GM19240 (cell line): ENCODE measurements at regions not wholly inside any gene's neighbourhood (a gene's known extent, or its start where the extent isn't known, plus 50 kb on each side); places are given as distances from the start of the nearest gene placed in this dataset.

Source experiments
- DNase-seq: peaks from one replicate; pipeline ENCODE4 v3.0.0; 2011; ENCODE audit warnings: low spot score; ENCODE audit not compliant: insufficient read length

DNA sequence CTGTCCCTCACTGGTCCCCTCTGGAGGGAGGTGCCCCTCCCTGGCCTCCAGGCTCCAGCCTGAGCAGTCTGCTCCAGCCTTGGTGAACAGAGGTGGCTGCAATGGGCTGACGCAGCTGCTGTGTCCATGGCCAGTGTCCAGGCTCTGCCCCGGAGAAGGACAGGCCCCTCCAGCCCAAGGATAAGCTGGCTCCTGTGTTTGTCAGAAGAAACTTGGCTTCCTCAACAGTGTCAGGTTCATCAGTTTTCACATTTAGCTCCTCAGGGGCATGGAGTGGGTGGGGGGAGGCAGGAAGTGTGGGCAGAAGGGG lies 402.8 kb downstream of the MATN1 start:
- no peak for DNase-seq

DNA sequence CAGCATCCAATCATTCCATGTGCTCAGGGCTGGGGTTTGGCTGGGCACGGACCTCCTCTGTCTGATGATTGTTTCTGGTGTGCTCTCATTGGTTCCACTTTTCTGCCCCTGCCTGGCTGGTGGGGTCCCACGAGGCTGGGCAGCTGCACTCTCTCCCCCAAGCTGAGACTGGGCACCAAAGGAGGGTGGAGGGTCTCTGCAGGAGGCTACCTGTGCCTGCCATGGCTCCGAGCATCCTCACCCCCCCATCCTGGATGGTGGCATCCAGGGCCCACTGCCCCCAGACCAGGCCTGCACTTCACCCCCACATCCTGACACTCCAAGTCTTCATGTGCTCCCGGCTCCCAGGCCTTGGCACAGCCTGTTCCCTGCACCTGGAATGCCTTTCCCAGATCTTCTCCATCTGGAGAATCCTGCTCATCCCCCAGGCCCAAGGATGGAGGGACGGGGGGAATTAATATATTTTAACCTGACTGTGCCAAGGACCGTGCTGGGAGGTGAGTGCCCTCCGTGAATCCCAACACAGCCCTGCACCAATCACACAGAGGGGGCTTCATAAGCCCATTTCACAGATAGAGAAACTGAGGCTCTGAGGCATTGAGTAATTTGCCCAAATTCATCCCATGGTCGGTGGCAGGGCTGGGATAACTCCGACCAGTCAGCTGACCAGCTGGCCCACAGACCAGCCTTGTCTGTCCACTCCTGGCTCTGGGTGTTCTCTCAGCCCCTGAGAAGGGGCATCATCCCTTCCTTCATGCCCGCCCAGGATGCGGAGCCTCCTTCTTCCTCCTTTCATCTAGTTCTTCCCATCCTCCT lies 403.4 kb downstream of the MATN1 start:
- DNase-seq = no peak

DNA sequence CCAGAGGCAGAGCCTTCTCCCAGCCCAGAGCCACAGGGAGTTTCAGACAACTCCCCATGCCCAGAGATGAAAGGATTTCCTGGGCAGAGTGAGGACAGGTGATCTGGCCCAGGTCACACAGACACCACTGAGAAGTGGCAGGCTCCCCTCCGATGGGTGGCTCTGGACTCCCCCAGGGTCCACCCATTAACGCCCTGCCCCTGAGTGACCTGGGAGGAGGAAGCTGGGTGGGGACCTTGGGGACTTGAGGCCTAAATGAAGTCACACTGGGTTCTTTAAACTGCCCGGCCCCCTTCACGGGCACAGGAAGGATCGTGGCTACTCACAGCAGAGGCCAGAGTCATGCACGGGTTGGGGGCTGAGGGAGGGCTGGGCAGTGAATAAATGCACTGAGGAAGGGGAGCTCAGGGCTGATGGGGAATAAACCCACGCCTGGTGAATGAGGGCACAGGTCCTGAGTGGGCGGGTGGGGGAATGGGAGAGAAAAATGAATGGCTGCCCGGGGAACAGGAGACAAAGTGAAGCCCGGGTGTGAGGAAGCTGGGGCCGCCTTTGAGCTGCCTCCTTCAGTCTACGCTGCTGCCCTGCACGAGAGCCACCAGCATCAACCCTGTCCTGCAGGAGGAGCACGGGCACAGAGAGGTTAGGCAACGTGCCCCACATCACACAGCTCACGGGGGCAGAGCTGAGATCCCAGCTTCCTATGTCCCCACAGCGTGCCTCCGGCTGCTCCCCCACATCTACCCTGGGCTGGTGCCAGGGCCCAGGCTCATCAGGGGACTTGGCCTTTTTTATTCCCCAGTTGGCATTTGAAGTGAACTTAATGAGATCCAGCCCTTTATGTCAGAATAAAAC lies 404.3 kb downstream of the MATN1 start:
- no peak for DNase-seq

DNA sequence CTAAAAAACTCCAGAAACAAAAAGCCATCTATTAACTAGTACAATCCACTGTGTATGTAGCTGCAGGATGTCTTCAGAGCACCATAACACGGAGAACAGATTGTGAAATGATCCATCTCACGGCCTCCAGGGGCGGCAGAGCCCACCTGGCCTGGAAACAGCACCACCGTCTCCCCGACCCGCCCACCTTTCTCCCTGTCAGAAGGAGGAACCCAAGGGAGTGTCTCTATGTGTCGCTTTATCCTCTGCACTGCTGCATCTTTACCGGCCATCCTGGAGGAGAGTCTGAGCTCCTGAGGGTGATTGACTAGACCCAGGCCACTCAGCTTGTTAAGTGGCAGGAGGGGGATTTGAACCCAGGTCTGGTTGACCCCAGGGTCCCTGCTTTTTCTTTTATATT lies 405.0 kb downstream of the MATN1 start:
- DNase-seq = no peak

DNA sequence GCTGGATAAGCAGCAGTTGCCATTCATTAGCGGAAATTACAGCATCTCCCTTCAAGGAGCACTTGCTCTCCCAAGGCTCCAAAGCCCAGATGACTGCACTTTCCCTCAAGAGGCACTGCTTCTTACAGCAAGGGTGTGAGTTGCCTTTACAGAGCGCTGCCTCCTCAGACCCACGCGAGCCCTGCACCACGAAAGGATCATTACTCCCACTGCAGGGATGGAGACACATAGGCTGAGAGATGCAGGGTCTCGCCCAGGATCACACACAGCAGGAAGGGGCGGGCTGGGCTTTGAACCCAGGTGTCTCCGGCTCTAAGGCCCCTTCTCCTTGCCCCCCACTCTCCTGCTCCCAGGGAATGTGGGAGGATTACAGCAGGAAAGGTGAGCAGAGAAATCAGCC lies 405.5 kb downstream of the MATN1 start:
- no peak for DNase-seq

DNA sequence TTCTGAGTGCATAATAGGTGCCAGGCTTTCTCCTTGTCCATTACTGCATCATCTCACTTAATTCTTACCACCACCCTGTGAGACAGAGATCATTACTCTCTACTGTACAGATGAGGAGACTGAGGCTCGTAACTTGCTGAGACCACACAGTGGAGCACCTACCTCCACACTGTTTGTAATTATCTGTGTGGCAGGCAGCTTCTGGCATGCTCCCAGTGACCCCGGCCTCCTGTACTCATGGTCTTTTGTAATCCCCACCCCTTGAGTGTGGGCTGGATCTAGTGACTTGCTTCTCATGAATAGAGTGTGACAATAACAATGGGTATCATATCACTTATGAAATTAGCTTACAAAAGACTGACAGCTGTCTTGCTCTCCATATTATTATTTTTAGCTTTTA lies 407.3 kb downstream of the MATN1 start:
- no peak for DNase-seq

DNA sequence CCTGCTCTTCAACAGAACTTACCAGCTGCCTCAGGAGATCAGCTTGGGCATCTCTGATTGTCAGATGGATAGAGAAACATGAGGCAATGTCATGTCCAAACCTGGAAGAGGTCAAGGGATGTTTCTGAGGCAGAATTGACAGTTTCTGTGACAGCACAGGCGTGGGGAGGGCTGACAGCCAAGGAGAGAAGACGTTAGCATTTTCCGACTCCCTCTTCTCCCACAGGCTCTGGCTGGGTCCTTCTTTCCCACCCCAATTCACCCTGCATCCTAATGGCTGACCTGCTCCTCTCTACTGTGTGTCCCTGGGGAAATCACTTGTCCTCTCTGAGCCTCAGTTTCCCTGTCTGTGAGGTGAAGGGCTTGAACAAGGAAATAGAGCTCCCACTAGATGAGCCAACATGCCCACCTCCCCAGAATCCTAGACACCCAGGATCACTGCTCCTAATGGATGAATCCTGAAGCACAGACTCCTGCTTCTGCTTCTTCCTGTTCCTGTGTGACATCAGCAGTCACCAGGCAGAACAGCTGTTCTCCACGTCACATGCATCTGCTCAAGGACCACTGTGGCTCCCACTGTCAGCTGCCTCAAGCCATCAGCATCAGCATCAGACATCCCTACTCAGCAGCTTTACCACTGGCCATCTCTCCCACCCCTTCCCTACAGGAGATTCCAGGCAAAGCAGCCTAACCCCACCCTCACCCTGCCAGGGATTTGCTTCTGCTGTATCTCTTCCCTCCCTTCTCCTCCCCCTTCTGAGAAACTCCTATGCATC lies 408.0 kb downstream of the MATN1 start:
- DNase-seq = no peak

DNA sequence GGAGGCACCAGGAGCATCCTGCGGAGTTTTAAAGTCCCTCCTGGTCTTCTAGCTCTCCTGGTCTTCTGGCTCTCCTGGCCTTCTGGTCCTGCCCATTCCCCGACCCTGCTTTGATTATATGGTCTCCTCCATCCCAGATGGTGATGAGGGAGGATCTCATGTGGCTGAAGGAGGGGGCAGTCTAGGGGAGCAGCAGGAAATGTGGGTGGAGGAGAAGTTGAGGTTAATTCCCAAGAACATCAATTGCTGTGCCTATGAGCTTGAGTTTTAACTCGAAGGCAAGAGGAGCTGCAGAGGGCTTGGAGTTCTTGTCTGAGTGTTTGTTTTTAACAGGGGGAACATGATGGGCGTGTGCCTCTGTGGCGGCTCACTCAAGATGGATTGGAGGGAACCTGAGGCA lies 408.8 kb downstream of the MATN1 start:
- DNase-seq = no peak

DNA sequence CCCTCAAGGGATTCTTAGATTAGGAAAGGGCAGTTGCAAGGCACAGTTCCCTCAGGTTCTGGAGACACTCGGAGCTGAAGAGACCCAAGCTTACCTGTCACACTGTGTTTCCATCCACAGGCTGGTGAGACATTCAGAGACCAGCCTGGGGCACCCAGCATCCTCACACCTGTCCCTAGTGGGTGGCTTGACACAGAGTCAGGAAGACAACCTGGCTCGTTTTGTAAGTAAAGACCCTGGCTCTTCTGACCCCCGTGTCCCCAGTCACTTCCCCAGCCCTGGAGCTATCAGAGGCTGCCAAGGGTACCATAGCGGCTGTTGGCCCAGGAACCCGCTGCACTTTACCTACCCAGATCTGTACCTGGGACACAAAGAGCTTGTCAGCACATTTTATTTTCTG lies 409.8 kb downstream of the MATN1 start:
- DNase-seq = no peak

DNA sequence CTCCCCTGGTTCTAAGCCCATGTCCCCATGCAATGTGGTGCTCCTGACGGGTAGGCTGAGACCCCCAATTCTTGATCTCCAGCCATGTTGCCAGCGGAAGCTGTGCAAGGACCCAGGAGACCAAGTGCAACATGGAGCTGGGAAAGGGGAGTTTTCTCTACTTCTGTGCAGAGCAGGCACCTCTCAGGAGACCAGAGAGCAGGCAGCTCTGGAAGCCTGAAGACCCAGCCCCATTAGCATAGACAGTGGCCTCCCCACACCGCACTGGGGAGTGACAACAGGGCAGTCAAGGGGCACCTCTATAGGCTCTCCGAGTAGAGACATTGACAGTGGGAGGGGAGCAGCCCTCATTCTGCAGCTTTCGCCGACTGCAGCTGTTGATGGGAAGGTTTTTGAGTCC lies 410.2 kb downstream of the MATN1 start:
- no peak for DNase-seq

DNA sequence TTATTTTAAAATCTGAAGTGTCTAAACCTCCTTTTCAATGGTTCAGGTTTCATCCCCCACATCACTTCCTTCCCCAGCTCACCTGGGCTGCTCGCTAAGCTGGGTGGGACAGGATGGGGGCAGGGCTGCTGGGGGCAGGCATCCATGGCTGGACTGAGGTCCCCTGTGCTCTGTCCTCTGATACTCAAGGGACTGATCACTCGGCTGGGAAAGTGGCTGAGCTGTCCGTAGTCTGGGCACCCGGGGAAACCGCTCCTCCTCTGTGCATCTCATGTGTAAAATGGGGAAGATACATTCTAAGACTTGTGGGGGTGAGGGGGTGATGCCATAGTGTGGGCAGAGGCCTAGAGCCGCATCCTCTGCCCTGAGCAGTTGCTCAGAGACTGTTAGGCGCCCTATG lies 411.2 kb downstream of the MATN1 start:
- DNase-seq = no peak

DNA sequence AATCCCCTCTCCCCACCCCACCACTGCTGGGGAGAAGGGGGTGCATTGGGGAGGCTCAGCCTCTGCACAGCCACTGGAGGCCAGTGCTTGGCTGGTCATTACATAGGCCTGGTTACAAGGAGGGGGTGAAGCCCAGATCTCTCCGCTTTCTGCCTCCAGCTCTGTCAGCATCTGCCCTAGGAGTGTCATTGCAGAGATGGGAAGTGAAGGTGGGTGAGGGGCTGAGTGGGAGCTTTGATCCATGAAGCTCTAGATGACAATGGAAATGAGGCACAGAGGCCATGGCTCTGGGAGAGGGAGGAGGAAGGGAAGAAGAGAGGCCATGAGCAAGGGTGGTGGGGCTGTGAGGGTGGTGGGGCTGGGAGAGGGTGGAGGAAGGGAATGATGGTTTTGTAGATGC lies 411.6 kb downstream of the MATN1 start:
- no peak for DNase-seq

DNA sequence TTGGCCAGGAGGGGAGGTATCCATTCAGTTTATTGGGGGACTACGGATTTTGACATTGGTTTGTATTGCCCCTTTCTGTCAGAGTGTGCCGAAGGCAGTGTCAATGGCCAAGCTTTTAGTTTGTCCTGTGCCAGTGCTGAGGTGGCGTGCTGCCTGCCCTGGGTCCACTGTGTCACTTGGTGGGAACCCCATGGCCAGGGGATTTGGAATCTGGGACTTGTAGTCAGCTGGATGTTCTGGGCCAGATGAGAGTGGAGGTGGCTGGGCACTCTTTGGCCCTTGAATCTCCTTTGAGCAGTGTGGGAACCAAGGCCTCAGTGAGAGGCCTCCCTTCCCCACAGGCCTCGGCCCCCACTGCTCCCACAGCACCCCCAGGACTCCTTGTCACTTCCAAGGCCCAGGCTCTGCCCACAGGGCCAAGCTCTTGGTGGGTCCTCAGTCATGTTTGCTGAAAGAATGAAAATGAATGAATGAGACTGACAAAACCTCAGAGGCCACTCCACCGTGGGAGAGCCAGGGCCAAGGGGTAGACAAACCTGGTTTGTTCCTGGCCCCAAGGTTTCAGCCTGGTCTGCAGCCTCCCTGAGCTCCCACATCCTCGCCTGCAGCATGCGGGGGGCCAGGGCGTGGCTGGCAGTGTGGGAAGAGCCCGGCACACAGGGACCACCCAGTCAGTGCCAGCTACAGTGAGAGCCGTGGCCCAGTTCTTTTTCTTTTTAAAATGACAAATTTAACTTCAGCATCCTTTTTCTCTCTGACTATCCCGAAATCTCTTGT lies 412.2 kb downstream of the MATN1 start:
- no peak for DNase-seq

DNA sequence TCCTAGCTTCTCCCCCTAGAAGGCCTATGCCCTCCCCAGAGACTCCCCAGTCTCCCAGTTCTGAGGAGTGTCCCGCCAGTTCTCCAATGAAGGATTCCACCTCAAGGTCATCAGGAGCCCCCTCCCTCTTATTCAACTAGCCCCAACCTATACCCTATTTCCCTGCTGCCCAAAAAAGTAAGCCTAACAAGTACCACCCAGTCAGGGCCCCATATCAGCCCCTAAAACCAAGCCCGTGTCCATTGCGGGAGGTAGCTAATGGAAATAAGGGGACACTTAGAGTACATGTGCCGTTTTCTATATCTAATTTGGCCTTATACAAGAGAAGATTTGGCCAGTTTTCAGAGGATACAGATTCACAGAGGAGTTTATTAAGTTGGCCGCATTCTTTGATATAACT lies 416.2 kb downstream of the MATN1 start:
- DNase-seq = no peak

DNA sequence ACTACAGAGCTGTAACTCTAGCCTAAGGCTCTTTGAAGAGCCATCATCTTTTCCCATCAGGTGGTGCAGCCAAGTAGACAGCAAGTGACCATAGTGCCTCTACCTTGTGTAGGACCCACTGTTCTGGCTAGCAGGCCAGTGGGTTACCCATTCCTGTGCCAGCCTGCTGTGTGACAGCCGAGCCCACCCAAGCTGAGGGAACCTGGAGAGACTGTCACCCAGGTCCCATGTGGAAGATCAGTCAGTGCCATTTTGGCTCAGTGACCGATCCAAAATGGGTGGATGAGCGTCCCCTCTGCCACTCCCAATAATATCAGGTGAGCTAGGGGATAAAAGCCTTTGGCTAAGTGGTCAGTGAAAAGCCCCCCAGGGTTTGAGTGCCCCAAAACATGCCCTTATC lies 417.9 kb downstream of the MATN1 start:
- no peak for DNase-seq

DNA sequence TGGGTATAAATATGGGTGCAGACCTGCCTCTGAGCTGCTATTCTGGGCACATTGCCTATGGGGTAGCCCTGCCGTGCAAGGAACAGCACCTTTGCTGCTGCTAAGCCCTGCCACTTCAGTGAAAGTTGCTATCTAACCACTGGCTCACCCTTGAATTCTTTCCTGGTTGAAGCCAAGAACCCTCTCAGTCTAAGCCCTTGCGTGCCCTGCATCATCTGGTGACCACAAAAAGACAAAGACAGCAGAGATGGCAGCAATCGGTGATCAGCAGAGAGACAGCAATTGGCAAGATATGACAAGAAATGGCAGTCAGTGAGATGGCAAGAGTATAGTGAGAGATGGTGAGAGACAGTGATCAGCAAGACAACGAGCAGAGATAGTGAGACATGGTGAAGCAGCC lies 418.3 kb downstream of the MATN1 start:
- DNase-seq = no peak

DNA sequence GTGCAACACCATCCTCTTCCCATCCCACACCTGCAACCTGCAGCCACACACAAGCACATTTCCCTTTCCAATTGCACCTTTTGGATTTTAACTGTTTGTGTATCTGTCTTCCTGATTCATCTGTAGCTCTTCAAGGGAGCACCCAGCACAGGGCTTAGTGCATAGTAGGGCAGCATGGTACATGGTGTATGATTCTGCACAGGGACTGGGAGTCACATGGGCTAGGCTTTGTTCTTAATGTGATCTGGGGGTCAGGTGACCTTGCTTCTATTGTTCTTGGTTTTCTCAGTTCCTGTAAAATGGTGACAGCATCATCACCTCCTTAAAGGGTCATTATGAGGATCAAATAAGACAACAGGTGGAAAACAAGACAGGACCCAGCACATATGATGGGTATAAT lies 419.3 kb downstream of the MATN1 start:
- DNase-seq = no peak

DNA sequence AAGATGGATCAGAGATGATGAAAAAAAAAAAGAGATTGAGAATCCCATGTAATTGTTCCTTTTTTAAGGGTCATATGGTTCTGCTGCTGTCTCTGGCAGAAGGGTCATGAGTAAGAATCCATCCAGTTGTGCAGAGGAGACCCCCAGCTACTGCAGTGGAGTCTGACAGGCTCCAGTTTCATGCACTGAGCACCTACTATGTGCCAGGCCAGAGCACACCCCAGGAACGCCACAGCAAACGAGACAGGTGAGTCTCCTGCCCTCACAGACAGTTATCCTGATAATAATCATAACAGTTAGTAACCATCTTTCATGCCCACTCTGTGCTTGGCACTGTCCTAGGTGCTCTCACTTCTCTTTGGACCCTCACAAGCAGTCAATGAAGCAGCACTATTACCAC lies 420.0 kb downstream of the MATN1 start:
- DNase-seq = no peak

DNA sequence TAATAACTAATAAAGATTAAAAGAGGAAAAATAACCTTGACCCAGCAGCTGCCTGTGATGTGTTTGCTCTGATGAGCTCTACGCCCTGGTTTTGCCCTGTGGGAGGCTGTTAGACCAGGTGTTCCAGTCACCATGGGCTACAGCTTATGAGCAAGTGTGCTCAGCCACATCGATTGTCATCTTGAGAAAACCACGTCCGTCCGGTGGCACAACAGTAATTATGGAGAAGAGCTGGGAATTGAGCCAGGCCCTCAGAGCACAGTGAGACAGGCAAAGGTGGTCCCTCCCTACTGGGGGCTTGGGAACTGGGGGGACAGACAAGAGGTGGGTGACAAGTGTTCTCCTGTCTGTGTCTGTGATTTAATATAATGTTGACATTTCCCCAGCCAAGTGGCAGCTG lies 420.5 kb downstream of the MATN1 start:
- no peak for DNase-seq

DNA sequence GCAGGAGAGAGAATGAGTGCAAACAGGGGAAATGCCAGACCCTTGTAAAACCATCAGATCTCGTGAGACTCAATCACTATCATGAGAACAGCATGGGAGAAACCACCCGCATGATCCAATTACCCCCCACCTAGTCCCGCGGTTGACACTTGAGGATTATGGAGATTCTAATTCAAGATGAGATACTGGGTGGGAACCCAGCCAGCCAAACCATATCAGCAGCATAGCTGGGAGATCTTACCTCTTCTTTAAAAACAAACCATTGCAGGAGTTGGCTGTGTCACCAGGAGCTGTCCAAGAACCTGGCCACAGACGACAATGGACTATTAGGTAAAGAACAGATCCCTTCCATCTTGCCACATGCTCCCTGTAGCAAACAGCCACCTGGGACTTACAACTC lies 422.7 kb downstream of the MATN1 start:
- no peak for DNase-seq

DNA sequence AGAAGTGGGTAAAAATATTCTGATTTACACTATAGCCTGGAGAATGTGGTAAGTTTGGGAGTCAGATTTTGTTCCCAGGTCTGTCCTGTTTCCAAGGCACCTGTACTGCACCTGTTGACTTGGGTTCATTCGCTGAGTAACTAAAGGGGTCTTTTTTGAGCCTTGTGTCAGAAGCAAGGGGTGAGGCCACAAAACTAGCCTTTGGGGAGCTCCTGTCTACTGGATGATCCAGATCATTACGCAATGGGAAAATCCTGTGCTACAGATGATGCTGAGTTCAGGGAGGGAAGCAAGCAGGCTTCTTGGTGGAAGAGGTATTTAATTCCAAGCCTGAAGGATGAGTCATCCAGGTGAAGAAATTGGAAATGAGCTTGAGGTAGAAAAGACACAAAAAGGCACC lies 424.0 kb downstream of the MATN1 start:
- no peak for DNase-seq

DNA sequence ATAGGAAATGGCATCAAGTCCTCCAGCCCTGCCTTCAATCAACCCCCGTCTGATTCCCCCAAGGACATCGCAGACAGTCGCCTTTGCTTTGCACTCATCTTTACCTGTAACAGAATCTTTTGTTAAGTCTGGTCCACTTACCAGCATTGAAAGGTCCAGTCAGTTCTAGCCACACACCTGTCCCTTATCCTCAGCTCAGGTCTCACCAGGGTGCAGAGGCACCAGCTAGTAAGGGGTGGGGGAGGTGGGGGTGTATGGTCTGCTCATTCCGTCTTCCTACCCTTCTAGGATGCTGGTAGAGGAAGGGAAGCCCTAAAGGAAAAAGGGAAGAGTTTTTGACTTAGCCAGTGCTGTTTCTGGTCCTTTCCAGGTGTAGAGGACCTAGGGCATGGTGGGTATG lies 427.7 kb downstream of the MATN1 start:
- DNase-seq = no peak
